Endothelial cell of umbilical vein (primary cell): ENCODE measurements at regions not wholly inside any gene's neighbourhood (a gene's known extent, or its start where the extent isn't known, plus 50 kb on each side); places are given as distances from the start of the nearest gene placed in this dataset.

Source experiments
- BruUV-seq: library from RNA; stranded (reverse); fragments of 400-500 nt; replicated peaks from 2 replicates; lab custom pipeline; 2021; lab: Mats Ljungman, UMichigan
- CTCF ChIA-PET: fragments of 300-600, 350-600 bp; sonication (Branson Sonifier 250); formaldehyde crosslinking; loops from one replicate; lab custom pipeline; 2021; ENCODE audit warnings: antibody characterized with exemption, inconsistent platforms; lab: Charles Lee
- POLR2A ChIA-PET: fragments of 300-600, 350-600 bp; sonication (Branson Sonifier 250); formaldehyde crosslinking; loops from one replicate; lab custom pipeline; 2021; ENCODE audit warnings: antibody characterized with exemption, inconsistent platforms; lab: Charles Lee
- DNase-seq: peaks from one replicate; pipeline ENCODE4 v3.0.0-alpha.2; 2011; ENCODE audit warnings: low read depth, low spot score
- FAIRE-seq: peaks from 2 replicates; lab custom pipeline; 2011; peaks lifted over from hg19 to GRCh38; lab: Jason Lieb, UNC
- H2AFZ ChIP-seq: 2 replicates; pipeline ENCODE4 v1.6.0; 2012; ENCODE audit warnings: low read depth, low read length, control low read depth, inconsistent platforms
- H3K27ac ChIP-seq: 2 replicates; pipeline ENCODE4 v1.5.1; 2011; ENCODE audit warnings: low read depth, mild to moderate bottlenecking, control low read depth, low read length, moderate library complexity; ENCODE audit not compliant: insufficient read depth
- H3K27me3 ChIP-seq, 2 experiments: 2 replicates each; pipeline versions ENCODE4 v1.6.0 to v1.6.1; 2011; ENCODE audit warnings: low read length in 2 of 2, mixed read lengths in 1 of 2; ENCODE audit not compliant: control insufficient read depth in 2 of 2, insufficient read depth in 2 of 2
- H3K36me3 ChIP-seq, 2 experiments: 2 replicates in 1 of 2; 3 replicates in 1 of 2; pipeline ENCODE4 v1.5.1; 2011; ENCODE audit warnings: low read length in 2 of 2, mild to moderate bottlenecking in 1 of 2, moderate library complexity in 1 of 2; ENCODE audit not compliant: control insufficient read depth in 2 of 2, insufficient read depth in 2 of 2; ENCODE audit errors: extremely low read depth in 1 of 2
- H3K4me1 ChIP-seq: 3 replicates; pipeline ENCODE4 v1.5.1; 2011; ENCODE audit warnings: mild to moderate bottlenecking, low read length; ENCODE audit not compliant: control insufficient read depth, insufficient read depth; ENCODE audit errors: extremely low read depth
- H3K4me2 ChIP-seq: 2 replicates; pipeline ENCODE4 v1.6.1; 2011; ENCODE audit warnings: low read length, control low read depth, mixed read lengths; ENCODE audit not compliant: insufficient read depth
- H3K4me3 ChIP-seq, 3 experiments: fragments of 200-600 bp in 1 of 3; sonication (generic), shearing (Covaris generic) in 1 of 3; replicated peaks in 1 of 3; 2 replicates each; pipeline ENCODE4 v1.5.1; 2011 to 2016; ENCODE audit warnings: control low read depth in 3 of 3, low read length in 3 of 3, mild to moderate bottlenecking in 2 of 3, inconsistent platforms in 1 of 3, low read depth in 1 of 3, moderate library complexity in 1 of 3; ENCODE audit not compliant: insufficient read depth in 1 of 3
- H3K79me2 ChIP-seq: 2 replicates; pipeline ENCODE4 v1.6.0; 2012; ENCODE audit warnings: low read length, inconsistent platforms; ENCODE audit not compliant: control insufficient read depth, insufficient read depth
- H3K9ac ChIP-seq: replicated peaks from 2 replicates; pipeline ENCODE3; 2011; ENCODE audit warnings: low read length, control low read depth; ENCODE audit not compliant: insufficient read depth; ENCODE audit errors: extremely low read depth
- H3K9me1 ChIP-seq: replicated peaks from 3 replicates; pipeline ENCODE4 v1.6.0; 2011; ENCODE audit warnings: mild to moderate bottlenecking, low read length; ENCODE audit not compliant: control insufficient read depth, insufficient read depth; ENCODE audit errors: extremely low read depth
- H3K9me3 ChIP-seq: replicated peaks from 2 replicates; pipeline ENCODE4 v1.5.1; 2012; ENCODE audit warnings: low read length, inconsistent platforms; ENCODE audit not compliant: control insufficient read depth, insufficient read depth
- H4K20me1 ChIP-seq: replicated peaks from 2 replicates; pipeline ENCODE3; 2011; ENCODE audit warnings: mild to moderate bottlenecking, low read length; ENCODE audit not compliant: control insufficient read depth, insufficient read depth; ENCODE audit errors: extremely low read depth
- EZH2 ChIP-seq: IDR thresholded peaks from 2 replicates; pipeline ENCODE4 v1.6.1; 2012; ENCODE audit warnings: borderline replicate concordance, low read depth, mild to moderate bottlenecking, moderate library complexity, low read length, inconsistent platforms; ENCODE audit not compliant: severe bottlenecking
- FOS ChIP-seq: IDR thresholded peaks from 2 replicates; pipeline ENCODE4 v1.6.1; 2011; ENCODE audit warnings: mild to moderate bottlenecking, low read length, moderate library complexity, borderline replicate concordance; ENCODE audit not compliant: insufficient read depth
- GATA2 ChIP-seq: IDR thresholded peaks from 2 replicates; pipeline ENCODE4 v1.7.0; 2011; ENCODE audit warnings: low read depth, mild to moderate bottlenecking, moderate library complexity, mixed read lengths, low read length; ENCODE audit not compliant: insufficient read length, insufficient read depth
- JUN ChIP-seq: IDR thresholded peaks from 2 replicates; pipeline ENCODE4 v1.6.1; 2011; ENCODE audit warnings: borderline replicate concordance, low read depth; ENCODE audit not compliant: insufficient read length, insufficient read depth
- MYC ChIP-seq: IDR thresholded peaks from one replicate; pipeline ENCODE4 v1.6.1; 2011; ENCODE audit warnings: mild to moderate bottlenecking, low read depth, low read length
- POLR2A ChIP-seq: IDR thresholded peaks from 2 replicates; pipeline ENCODE4 v1.6.1; 2012; ENCODE audit warnings: low read depth, mild to moderate bottlenecking, control low read depth, low read length
- POLR2AphosphoS5 ChIP-seq: IDR thresholded peaks from 2 replicates; pipeline ENCODE4 v1.6.1; 2012; ENCODE audit warnings: low read depth, mild to moderate bottlenecking, control low read depth, low read length, moderate library complexity; ENCODE audit not compliant: insufficient read depth
- dilution Hi-C: fragments of 300-500 bp; cut with MboI; formaldehyde crosslinking; loops from one replicate; pipeline ENCODE4 v1.15.0; 2019; ENCODE audit warnings: low sequenced_read_pairs; ENCODE audit not compliant: extremely low pct_ligation_motif_present
- intact Hi-C: fragments of 100-400 bp; cut with micrococcal nuclease; formaldehyde crosslinking; loops from one replicate; pipeline ENCODE4 v1.10.0; 2022
- TF ChIP-seq, protein P1 (sequence below), 2 donors: IDR thresholded peaks; 1 replicate in 1 of 2; 2 replicates in 1 of 2; pipeline ENCODE4 v1.5.1; 2011; ENCODE audit warnings: low read length in 2 of 2, mild to moderate bottlenecking in 2 of 2, moderate library complexity in 2 of 2, control low read depth in 1 of 2, inconsistent platforms in 1 of 2, low read depth in 1 of 2; ENCODE audit not compliant: insufficient read depth in 1 of 2; ENCODE audit errors: extremely low read depth in 1 of 2
- TF ChIP-seq, protein P2 (sequence below): IDR thresholded peaks from 2 replicates; pipeline ENCODE4 v1.6.1; 2011; ENCODE audit not compliant: insufficient read depth, insufficient read length

DNA sequence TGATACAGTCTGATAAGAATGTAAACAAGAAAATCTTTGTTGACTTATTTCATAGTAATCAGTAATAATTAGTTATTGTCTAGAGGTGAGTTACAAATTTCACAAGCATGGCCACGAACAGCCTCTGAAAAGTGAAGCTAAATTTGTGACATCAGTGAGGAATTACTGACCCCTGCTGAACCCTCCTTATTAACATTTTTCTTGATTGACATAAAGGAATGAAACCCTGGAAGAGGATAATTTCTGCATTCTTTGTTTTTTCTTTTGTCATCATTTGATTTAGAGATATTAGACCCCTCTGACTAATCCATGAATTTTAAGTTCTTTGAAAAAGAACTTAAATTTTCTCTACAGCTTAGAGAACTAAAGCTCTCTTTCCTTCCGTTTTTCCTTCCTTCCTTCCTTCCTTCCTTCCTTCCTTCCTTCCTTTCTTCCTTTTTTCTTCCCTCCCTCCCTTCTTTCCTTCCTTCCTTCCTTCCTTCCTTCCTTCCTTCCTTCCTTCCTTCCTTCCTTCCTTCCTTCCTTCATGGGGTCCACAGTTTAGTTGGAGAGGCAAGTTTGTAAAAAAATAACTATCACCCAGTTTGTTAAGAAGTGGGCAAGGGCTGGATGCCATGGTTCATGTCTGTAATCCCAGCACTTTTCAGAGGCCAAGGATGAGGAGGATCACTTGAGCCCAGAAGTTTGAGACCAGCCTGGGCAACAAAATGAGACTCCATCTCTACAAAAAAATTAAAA is 387.0 kb downstream of the MTX2 start:
- Histone ChIP-seq H3K4me3 (no peak overlapping the region), H3K9me3 (no peaks in the 10 kb centered on the region), H3K4me2 (no peak overlapping the region), H3K27ac (no peak overlapping the region), H2AFZ (no peak overlapping the region), H3K4me1 (peaks cover 7% of the 10 kb centered on the region), H3K9ac (no peak overlapping the region), H3K36me3 (no peaks in the 10 kb centered on the region), H4K20me1 (no peaks in the 10 kb centered on the region), H3K79me2 (no peaks in the 10 kb centered on the region), H3K9me1 (no peaks in the 10 kb centered on the region), H3K27me3 (peaks cover 0 to 8% of the 10 kb centered on the region in 2 experiments)
- TF ChIP-seq POLR2A (no peak), MYC (no peak), EZH2 (no peak), POLR2AphosphoS5 (no peak), FOS (no peak), GATA2 (no peak), JUN (no peak)
- TF ChIP-seq, protein P1, sequence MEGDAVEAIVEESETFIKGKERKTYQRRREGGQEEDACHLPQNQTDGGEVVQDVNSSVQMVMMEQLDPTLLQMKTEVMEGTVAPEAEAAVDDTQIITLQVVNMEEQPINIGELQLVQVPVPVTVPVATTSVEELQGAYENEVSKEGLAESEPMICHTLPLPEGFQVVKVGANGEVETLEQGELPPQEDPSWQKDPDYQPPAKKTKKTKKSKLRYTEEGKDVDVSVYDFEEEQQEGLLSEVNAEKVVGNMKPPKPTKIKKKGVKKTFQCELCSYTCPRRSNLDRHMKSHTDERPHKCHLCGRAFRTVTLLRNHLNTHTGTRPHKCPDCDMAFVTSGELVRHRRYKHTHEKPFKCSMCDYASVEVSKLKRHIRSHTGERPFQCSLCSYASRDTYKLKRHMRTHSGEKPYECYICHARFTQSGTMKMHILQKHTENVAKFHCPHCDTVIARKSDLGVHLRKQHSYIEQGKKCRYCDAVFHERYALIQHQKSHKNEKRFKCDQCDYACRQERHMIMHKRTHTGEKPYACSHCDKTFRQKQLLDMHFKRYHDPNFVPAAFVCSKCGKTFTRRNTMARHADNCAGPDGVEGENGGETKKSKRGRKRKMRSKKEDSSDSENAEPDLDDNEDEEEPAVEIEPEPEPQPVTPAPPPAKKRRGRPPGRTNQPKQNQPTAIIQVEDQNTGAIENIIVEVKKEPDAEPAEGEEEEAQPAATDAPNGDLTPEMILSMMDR (IDR thresholded peaks at IDR 0.05; ENCODE audit: extremely low read depth in 1 of 2, insufficient read depth in 1 of 2, low read depth in 1 of 2, low read length in 2 of 2) = no peak
- TF ChIP-seq, protein P2, sequence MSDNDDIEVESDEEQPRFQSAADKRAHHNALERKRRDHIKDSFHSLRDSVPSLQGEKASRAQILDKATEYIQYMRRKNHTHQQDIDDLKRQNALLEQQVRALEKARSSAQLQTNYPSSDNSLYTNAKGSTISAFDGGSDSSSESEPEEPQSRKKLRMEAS = no peak
- BruUV-seq = no TSS peak
- POLR2A ChIA-PET = no interaction called here
- CTCF ChIA-PET = interaction anchor here (0.8 kb wide), 1 partner anchor 545 kb away, joined by 3 read pairs; no protein-coding TSS in a partner anchor
- intact Hi-C loops = no loop called here
- DNase-seq (no peak), FAIRE-seq (no peak)
- dilution Hi-C loops = loop anchor here (25.0 kb wide), 1 partner anchor 481 kb away; no protein-coding TSS in a partner anchor
